ENCODE measurements at regions not wholly inside any gene's neighbourhood (a gene's known extent, or its start where the extent isn't known, plus 50 kb on each side); places are given as distances from the start of the nearest gene placed in this dataset.

GRCh38 chr10:8987712-8988111 is 933.2 kb downstream of the GATA3 start:
- DNase-seq (ENCODE audit: low read depth): no peak

- no peak for DNase-seq (ENCODE audit: low read depth)
Observed at GRCh38 chr10:8990280-8990987, 935.9 kb downstream of the GATA3 start.

DNA sequence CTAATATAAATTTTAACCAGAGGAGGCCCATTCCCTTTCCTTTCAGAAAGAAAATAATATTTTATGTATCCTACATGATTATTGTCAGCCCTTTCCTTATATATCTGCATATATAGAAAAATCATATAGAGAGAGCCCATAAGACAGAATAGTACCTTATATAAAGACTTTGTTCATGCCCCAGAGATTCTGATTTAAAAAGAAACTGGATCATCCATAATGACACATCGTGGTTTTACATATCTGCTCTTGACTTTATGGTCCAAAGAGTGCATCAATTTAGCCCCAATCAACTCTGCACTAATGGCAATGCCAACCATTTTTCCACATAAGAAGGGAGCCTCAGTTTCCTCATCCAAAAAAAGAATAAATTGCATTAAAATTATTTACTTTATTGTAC is 937.5 kb downstream of the GATA3 start:
- DNase-seq (ENCODE audit: low read depth): no peak

DNA sequence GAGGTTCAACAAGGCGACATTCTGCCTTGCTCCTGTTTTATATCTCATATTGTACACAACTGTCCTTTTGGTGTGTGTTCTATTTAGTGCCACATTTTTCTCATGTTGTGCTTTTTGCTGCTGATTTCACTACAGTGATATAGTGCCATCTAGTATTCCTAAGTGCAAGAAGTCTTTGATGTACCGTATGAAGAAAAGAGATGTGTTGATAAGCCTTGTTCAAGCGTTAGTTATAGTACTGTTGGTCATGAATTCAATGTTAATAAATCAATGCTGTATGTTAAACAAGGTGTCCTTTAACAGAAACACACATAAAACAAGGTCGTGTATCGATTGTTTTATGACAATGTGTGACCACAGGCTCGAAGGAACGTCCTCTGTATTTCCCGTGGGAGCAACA is 939.4 kb downstream of the GATA3 start:
- DNase-seq (ENCODE audit: low read depth): no peak

- DNase-seq (ENCODE audit: low read depth): no peak
Observed at GRCh38 chr10:8998751-8999150, 944.3 kb downstream of the GATA3 start.

DNA sequence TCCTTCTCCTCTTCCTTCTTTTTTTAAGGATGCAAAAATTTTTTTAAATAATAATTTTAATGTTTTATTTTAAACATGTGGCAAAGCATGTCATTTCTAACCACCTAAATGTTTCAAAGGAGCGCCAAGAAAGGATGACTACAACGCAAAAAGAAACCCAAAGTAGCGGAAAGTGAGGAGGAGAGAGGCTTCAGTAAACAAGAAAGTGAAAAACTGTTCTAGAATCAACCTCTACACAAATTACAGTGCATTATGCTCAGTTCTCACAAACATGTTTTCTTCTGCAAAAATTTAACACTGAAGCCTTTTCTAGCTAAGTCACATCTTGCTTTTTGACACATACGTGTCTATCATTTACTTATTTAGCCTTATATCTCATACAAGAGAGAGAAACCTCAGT is 948.6 kb downstream of the GATA3 start:
- DNase-seq (ENCODE audit: low read depth): no peak

DNA sequence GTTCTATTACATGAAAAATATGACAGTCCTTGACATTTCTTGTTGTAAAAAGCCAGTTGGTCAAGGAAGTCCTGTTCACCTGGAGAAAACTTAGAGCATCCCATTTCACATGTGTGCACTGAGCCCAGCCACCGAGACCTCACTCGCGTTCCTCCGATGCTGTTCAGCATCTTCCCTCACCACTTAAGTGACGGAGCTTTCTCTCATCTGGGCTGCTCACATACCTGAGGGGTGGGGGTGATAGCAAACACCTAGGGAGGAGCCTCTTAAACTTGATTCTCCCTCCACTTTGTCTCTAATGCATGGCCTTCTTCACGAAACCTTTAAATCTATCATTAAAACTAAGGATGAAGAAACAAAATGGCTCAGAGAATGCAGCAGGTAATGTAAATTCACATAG is 950.2 kb downstream of the GATA3 start:
- no peak for DNase-seq (ENCODE audit: low read depth)

- no peak for DNase-seq (ENCODE audit: low read depth)
Observed at GRCh38 chr10:9009505-9009904, 955.0 kb downstream of the GATA3 start.

GRCh38 chr10:9010093-9010492 is 955.6 kb downstream of the GATA3 start:
- DNase-seq (ENCODE audit: low read depth): no peak

GRCh38 chr10:9010931-9011670 is 956.6 kb downstream of the GATA3 start:
- DNase-seq (ENCODE audit: low read depth): no peak

DNA sequence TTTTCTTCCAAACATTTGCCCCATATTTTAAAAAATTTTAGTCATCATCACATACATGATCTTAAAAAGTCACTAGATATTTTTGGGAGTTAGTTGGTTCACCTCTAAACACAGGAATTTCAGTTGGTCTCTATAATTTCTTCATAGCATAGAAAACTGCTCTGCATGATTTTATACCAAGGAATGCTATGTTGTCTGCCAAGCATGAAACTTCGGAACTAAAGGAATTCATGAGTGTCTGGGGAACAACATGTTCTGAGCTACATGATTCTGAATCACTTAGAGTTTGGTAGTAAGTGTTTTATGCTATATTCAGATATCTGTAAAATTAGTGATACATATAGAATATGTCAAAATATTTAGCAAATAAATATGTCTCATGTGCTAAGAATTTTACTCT is 957.8 kb downstream of the GATA3 start:
- no peak for DNase-seq (ENCODE audit: low read depth)

GRCh38 chr10:9015005-9015404 is 960.5 kb downstream of the GATA3 start:
- no peak for DNase-seq (ENCODE audit: low read depth)

DNA sequence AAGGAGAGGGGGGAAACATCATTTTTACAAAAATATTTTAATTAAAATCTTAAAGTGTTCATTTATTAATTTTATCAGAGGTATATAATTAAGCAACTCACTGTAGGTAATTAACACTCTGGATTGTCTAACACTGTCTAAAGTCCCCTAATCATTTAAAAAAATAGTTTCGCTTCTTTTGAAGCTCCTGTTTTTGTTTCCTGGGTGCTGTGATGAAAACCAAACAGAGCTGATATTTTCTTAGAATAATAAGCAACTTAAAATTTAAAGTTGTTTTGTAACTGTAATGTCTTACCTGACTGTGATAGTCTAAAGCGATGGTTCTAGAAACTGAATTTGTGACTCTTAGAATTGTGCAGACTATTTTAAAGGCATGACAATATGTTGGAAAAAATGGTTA is 961.0 kb downstream of the GATA3 start:
- DNase-seq (ENCODE audit: low read depth): no peak

DNA sequence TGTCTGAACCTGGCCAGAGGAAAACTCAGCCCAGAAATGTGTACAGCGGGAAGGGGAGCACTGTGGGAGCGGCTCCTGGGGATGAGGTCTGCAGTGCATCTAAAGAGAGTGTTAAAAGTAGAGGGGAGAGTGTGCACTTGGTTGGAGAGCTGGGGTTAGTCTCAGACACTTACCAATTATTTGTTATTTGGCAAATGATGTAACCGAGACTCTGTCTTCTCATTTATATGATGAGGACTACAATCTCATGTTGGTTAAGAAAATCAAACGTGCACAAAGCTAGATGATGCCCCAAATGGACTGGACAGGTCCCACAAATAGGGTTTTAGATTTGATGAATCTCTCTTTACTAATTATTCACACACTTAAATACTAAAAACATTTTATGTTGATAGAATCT is 962.4 kb downstream of the GATA3 start:
- DNase-seq (ENCODE audit: low read depth): no peak

DNA sequence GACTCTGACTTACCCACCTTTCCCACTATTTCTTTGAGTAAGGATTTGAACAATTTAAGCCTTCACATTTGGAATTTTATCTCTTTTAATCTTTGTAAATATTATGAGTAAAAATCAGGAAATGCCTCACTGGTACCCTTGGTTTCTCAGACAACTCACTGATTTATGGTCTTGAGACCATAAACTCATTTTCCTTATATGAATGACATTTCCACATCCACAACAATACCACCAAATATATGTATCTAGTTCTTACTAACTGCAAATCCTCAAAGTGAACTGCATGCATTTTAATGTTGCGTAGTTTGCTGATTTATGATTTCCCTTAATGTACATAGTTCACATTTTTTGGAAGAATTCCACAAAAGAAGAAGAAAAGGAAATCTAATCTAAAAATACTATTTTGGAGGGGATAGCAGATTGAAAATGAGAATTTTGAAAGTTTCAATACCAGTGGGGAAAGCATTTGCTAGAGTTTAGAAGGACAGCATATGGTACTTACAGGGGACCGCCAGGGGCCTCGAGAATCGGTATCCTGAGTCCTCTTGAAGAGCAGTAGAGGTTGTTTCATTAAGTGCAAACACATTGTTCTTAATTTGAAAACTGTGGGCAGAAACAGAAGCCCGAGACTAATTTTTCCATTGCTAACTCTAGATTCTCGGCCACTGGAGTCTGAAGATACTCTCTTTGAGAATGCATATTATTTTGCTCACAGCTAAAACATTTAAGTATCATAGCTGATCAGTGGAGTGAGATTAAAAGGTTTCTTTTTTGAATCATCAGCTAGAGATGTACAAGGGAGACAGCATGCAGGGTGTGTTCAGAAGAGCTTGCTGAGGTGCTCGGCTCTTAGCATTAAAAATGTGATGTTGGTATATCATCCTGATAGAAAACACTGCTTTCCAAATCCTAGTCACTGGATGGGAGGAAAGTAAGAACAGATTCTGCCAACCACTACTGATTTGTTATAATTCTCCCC is 964.0 kb downstream of the GATA3 start:
- no peak for DNase-seq (ENCODE audit: low read depth)

DNA sequence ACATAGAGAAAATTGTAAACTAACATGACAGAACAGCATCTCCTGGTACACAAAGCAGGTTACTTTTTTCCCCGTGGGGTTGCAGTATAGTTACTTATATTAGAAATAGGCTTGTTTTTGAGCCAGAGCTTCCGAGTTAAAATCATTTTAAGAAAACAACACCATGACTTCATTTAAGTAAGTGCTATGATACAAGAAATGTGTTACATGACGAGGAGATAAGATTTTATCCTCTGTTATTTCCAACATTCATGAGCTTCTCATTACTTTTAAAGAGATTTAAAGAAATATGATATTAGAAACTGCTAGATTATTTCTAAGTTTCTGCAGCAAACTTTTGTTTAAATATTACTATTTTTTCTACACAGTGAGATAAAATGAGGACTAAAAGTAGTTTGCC is 968.7 kb downstream of the GATA3 start:
- DNase-seq (ENCODE audit: low read depth): no peak

DNA sequence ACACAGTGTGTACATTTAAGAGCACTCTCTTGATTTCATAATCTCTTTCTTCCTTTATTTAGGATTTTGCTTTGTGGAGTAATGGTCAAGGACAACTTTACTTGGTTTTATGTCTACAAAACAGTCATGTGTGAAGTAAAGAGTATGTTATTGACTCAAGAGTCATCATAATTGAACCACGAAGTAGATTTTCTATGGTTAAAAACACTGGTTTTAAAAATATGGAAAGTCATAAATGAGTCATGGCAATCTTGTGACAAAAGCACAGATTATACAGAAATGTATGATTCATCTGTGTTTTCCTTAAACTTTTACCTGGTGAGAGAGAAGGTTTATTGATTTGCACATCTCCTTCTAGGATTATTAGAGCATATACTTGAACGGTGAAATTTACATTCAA is 969.7 kb downstream of the GATA3 start:
- DNase-seq (ENCODE audit: low read depth): no peak

- no peak for DNase-seq (ENCODE audit: low read depth)
Observed at GRCh38 chr10:9028231-9028630, 973.7 kb downstream of the GATA3 start.

DNA sequence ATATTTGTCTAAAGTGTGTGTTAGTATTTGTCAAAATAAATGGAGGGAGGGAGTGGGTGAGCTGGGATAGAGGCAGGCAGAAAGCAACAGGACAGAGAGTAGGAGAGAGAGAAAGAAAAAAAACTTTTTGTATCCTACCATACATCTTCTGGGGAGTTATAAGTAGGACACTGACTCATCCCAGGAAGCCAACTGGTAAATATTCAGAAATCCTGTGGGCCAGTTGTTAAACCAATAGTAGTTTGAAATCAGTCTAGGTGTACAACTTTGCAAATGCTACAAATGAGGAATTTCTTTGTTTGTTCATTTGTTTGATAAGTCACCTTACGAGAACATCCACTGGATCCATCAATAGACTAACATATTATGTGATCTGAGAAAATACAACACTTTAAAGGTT is 980.9 kb downstream of the GATA3 start:
- no peak for DNase-seq (ENCODE audit: low read depth)

- no peak for DNase-seq (ENCODE audit: low read depth)
Observed at GRCh38 chr10:9036711-9037204, 982.3 kb downstream of the GATA3 start.

- DNase-seq (ENCODE audit: low read depth): no peak
Observed at GRCh38 chr10:9038146-9038714, 983.7 kb downstream of the GATA3 start.

DNA sequence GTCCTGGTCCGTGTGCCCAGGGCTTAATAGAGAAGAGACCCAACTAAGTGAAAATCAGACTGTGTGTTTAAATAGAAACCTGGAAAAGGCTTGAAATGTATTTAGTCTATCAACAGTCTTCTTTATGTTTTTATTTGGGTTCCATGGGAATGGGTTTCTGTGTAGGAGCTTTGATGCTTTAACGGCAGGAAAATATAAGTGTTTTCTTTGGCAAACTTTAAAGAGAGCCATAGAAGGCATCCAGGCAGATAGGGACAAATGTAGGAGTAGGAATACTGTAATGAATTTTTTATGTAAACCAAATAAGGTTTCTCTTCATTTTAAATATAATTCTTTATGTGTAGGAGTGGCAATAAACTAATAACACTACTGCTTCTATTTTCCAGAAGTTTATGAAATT is 989.0 kb downstream of the GATA3 start:
- DNase-seq (ENCODE audit: low read depth): no peak
